ENCODE measurements at regions not wholly inside any gene's neighbourhood (a gene's known extent, or its start where the extent isn't known, plus 50 kb on each side); places are given as distances from the start of the nearest gene placed in this dataset.
"Not testable (repeated sequence)": the region's sequence is repeated elsewhere in the genome, so short reads cannot be mapped to it uniquely, and the experiment has no call there.

GRCh38 chr4:146073517-146073916, 102.0 kb upstream of the LSM6 start:
- DNase-seq (ENCODE audit: low read depth) = no peak

- peak; percentile 27 for DNase-seq (ENCODE audit: low read depth)
Measured at GRCh38 chr4:146072376-146072775, 103.1 kb upstream of the LSM6 start.

DNA sequence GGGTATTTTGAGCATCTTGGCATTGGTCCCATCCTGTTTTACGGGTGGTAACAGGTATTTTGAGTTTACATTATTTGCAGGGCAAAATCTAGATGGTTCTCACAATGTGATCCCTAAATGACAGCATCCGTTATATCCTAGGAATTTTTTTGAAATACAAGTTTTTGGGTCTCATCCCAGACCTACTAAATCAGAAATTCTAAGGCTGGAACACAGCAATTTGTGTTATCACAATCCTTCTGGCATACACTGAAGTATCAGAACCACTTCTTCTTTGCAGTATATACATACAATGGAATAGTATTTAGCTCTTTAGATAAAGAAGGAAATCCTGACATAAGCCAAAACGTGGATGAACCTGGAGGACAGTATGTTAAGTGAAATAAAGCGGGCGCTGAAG, 104.1 kb upstream of the LSM6 start:
- DNase-seq (ENCODE audit: low read depth) = no peak

GRCh38 chr4:146063143-146063542, 112.4 kb upstream of the LSM6 start:
- no peak for DNase-seq (ENCODE audit: low read depth)

DNA sequence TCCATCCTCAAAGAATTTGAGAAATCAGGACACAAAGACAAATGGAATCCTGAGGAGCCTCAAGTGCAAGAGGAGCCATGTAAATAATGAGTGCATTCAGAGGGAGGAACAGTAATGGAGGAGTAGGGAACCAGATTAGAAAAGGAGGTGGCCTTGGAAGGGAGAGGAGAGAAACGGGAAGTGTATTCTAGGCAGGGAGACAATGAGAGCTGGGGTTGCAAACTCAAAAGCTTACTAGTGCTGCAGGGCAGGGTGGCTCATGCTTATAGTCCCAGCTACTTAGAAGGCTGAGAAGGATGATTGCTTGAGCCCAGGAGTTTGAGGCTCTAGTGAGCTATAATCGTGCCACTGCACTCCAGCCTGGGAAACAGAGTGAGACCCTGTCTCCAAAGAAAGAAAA, 113.2 kb upstream of the LSM6 start:
- no peak for DNase-seq (ENCODE audit: low read depth)

- no peak for DNase-seq (ENCODE audit: low read depth)
Measured at GRCh38 chr4:146061610-146062334, 113.7 kb upstream of the LSM6 start.

DNA sequence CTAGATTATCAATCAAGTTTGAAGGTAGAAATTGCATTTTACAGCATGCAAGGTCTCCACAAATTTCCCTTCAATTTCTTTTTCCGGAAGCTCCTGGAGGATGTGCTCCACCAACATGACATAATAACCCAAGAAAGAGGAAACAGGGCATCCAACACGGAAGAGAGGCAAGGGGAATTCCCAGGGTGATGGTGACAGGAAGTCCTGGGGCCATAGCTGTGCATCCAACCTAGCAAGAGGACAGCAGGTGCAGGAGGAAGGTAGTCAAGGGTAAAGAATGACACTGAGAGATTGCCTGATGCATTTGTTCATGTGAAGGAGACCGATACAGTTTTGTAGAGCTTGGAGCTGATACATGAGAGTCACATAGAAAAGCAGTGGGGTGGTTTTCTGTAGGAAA, 115.7 kb upstream of the LSM6 start:
- no peak for DNase-seq (ENCODE audit: low read depth)

DNA sequence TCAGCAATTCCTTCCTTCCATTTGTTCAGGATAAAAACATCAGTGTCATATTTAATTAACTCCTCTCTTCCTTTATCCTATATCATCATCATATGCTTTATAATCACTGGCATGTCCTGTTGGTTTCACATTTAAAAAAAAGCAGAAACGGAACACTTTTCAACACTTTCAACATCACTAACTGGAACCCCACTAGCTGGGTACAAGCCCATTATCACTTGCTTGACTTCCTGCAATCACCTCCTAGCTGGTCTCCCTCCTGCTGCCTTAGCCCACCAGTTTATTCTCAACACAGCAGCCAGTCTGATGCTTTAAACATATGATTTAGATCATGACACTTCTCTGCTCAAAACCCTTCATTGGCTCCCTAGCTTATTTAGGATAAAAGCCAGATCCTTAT, 116.4 kb upstream of the LSM6 start:
- no peak for DNase-seq (ENCODE audit: low read depth)

DNA sequence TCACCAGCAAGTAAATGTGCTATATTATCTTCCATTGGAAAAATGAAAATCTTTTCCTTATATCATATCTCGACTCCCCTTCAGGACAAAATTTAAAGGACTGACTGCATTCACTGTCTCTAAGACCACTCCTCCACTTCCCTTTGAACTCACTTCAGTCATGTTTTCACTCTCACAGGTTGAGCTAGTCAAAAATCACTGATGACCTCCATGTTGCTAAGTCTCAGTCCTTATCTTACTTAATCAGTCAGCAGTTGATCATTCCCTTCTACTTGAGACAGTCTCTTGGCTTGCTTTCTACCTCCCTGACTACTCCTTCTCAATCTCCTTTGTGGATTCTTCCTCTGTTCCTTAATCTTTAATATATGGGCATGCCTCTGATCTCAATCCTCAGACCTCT, 117.0 kb upstream of the LSM6 start:
- no peak for DNase-seq (ENCODE audit: low read depth)

- DNase-seq (ENCODE audit: low read depth) = no peak
Measured at GRCh38 chr4:146054676-146055075, 116.1 kb upstream of the ZNF827 start.

- DNase-seq (ENCODE audit: low read depth) = no peak
Measured at GRCh38 chr4:146053891-146054290, 115.3 kb upstream of the ZNF827 start.

DNA sequence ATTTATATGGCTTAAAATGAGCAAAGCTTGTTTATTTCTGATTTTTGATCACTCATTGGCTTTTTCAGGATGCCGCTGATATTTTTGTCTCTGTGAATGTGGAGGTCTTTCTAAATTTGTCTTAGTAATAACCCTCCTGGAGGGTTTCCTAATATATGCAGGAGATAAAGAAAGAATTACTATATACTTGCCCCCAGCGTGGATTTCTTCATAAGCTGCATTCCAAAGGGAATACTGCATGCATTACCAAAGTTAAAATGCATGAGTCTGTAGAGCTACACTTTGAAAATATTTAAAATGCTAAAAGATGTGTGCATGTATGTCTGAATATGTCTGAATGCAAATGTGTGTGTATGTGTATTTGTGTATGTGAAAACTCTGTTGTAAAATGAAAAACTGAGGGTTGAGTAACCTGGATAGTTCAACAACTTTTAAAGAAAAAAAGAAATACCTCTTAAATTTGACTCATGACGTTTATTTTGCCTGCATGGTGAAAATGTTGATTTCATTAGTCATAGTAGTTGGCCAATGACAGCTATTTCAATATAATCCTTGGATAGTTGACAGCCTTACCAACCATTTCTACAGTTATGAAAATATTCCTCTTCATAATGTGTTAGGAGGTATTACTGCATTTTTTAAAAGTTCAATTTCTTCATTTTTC, 113.2 kb upstream of the ZNF827 start:
- DNase-seq (ENCODE audit: low read depth) = peak; percentile 77

DNA sequence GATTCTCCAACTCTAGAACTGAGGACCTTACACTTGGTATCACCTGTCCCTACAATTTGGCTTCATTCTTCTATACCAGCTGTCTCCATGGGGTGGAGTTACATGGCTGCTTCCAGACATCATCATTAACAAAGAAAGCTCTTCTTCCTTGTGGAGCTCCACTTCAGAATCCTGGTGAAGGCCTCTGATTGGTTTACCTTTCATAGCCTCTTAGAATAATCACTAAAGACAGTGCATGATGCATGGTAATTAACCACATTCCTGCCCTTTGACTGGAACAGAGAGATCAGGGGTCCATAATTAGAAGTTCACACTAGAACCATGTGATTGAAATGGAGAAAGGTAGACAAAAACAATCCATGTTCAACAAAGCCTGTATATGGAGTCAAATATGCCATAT, 112.6 kb upstream of the ZNF827 start:
- DNase-seq (ENCODE audit: low read depth) = no peak

GRCh38 chr4:146049802-146050201, 111.2 kb upstream of the ZNF827 start:
- DNase-seq (ENCODE audit: low read depth) = no peak

- DNase-seq (ENCODE audit: low read depth) = not testable (repeated sequence)
Measured at GRCh38 chr4:146047768-146048167, 109.1 kb upstream of the ZNF827 start.

DNA sequence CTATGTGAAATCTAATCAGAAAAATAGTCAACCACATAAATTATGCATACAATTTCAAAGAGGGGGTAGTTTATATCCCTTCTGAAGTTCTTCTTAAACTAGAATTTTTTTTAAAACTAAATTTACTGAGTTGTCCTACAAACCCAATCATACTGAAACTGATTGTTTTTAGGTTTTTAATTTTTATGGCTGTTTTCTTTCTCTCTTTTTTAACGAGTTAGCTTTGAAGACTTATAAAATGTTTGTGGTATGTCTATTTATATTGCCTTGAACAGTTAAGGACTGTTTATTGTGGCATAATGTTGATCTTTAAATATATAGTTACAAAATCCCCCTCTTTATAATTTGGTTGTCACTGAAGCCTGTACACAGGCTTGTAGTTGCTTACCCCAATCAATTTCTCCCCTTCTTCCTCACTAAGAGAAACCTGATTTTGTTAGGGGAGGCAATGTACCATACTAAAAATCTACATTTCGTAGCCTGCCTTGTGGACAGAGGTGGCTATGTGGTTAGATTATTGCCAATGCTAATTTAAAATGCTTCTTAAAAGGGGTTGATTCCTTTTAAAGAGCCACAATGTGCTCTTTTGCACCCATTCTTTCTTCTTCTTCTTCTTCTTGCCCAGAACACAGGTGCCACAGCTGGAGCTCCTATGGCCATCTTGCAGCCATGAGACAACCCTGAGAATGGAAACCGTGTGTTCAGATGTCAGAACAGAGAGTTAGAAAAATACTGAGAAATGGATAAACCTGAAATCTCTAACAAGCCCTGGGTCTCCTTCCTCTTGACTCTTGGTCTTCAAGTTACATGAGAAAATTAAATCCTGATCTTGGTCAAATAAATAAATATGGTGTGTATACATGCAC, 102.7 kb upstream of the ZNF827 start:
- no peak for DNase-seq (ENCODE audit: low read depth)

DNA sequence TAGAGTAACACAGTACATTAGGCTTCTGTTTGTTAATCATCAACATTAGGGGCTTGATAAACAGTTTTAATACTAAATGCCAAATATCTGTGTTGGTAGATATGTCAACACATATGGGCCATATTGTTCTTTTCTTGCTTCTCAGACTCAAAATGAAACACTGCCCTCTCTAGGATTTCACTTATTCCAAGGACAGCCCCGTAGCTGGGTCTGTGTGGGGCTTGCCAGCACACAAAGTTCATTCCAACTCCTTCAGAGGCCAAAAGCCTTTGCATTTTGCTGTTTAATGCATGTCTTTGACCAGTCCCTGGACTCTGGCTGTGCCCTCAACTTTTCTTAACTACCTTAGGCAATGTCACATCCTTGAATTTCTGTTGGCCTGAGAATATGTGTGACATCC, 102.0 kb upstream of the ZNF827 start:
- DNase-seq (ENCODE audit: low read depth) = no peak

DNA sequence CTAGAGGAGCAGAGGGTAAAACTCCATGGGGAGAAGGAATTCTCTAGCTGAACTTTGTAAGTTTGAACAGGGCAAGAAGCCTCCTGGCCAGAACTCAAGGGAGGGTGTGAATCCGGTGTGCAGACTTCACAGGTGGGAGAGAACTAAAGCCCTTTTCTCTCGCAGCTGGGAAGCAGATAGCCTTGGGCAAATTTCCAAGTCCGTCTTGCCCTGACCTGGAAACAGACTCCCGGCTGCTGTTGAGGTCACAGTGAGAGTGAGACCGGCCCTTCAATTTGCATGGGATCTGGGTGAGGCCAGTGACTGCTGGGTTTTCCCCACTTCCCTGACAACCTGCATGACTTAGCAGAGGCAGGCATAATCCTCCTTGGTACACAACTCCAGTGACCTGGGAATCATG, 94.5 kb upstream of the ZNF827 start:
- DNase-seq (ENCODE audit: low read depth) = no peak

- no peak for DNase-seq (ENCODE audit: low read depth)
Measured at GRCh38 chr4:146032234-146032860, 93.7 kb upstream of the ZNF827 start.

DNA sequence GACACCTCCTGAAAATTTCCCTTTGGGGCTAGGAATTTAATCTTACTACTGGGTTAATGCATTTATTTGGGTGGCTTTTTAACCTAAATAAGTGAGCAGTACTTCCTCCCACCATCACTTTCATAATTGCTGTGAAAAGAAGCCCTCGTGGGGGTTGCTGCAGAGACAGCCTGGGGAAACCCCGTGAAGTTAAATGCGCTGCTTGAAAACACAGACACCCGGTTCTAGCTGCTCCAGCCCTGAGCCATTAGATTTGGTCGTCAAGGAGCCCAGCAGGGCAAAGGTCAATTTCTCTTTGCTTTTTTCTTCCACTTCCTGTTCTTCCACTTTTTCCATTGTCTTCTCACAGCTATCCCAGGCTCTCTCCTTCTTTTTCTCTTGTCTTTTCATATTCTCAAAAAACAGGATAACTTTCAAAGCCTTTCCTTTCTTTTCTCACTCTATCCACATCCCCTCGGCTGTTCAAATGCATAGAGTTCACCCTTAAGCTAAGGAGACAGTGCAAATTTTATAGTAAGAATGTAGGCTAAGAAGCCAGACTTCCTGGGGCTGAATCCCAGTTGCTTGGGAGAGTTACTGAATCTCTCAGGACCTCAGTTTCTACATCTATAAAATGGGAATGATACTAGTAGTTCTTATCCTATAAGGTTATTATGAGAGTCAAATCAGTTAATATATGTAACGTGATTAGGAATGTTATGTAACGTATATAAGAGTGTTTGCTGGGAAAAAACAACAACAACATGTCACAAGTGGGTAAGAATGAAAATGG, 91.5 kb upstream of the ZNF827 start:
- peak; percentile 3 for DNase-seq (ENCODE audit: low read depth)

GRCh38 chr4:146029147-146029546, 90.5 kb upstream of the ZNF827 start:
- peak; percentile 6 for DNase-seq (ENCODE audit: low read depth)

DNA sequence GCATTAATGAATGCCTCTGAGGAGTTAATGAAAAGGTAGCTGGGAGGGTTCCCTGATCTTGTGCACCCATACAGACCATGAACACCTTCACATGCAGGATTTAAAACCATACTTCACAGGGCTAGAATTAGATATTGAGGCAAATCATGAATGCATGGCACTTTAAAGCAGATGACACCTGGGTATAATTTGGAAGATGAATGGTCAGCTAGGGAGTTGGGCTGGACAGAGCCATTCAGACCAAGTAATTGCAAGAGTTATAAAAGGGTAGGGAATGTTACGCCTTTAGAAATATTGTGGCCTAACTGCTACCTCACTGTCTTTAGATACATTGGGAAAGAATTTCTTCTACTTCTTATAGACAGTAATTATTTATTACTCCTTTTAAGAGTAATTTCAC, 89.1 kb upstream of the ZNF827 start:
- DNase-seq (ENCODE audit: low read depth) = no peak
